ENCODE measurements at regions not wholly inside any gene's neighbourhood (a gene's known extent, or its start where the extent isn't known, plus 50 kb on each side); places are given as distances from the start of the nearest gene placed in this dataset.

DNA sequence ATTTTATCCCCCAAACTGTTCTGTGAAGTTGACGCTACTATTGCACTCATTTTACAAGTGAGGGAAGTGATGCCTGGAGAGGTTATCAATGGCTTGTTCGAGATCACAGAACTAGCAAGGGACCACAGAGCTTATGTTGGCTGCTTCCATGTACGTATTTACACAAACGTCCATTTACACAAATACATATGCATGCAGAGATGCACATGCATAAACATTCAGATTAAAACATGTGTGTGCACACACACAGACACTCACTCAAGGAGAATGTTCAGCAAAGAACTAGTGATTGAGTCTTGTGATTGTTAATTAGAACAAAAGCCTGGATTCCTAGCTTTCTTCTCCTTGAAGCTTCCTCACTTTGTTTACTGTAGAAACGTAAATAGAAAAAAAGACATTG lies 321.5 kb upstream of the CHD6 start:
- no peak for DNase-seq

DNA sequence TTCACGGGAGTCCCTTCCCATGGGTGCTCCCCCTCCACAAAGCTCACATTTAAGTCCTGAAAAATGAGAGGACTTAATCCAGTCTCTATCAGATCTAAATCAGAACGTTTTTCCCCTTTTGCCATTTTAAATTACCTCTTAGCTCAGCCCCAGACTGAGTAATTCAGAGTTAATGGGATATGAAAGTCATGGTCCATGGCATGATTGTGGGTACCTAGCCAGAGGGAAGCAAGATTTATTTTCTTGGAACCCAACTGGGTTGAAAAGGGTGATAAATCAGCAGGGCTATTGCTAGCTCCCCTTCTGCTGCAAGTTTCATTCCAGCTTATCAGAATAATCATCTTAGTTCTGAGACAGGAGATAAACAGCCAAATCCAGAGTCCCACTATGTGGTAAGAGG lies 320.2 kb upstream of the CHD6 start:
- DNase-seq = no peak

DNA sequence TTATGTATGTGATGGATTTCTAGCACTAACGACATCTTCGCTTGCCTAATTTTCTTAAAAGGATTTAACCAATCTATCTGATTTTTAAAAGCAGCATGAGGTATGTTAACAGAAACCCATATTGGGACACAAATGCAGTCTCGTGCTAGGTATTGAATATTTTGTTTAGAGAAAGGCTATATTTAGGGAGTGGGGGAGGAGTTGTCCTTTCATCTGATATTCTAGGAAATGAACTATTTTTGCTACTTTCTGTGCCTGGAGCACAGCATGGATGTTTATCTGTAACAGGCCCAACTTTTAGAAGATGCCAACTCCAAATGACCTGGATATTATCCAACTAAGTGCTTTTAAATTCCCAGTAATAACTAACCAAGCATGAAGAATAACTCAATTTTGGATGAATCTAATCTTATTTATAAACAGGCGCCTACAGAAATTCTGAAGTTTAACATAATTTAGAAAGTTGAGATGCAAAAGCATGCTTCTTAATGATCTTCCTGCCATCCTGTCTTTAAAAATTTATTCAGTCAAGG lies 317.1 kb upstream of the CHD6 start:
- no peak for DNase-seq

DNA sequence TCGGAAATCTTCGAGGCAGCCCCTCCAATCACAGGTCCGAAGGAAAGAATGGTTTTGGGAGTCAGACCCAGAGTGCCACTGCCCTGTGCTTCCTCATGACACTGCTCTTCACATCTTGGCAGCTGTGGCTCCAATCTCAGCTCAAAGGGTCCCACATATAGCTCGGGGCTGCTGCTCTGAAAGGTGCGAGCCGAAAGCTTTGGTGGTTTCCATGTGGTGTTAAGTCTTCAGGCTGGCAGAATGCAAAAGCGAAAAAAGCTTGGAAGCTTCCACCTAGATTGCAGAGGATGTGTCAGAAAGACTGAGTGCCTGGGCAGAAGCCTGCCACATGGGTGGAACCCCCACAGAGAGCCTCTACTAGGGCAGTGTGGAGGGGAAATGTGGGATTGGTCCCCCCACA lies 314.3 kb upstream of the CHD6 start:
- no peak for DNase-seq

DNA sequence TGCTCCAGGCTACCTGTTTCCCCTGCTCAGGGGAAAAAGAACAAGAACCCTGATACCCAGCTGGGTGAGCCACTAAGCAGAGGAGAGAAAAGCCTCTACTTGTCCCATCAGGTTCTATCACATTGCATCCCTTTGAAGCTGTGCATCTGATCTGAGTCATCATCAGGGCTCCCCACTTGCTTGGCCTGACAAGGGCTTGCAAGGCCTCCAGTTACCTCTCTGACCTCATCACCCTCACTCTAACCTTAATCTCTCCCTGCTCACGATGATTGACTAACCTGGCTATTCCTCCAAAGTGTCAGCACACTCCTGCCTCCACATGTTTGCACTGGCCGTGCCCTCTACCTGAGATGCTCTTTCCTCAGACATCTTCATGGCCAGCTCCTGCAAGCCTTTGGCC lies 309.5 kb upstream of the CHD6 start:
- no peak for DNase-seq

DNA sequence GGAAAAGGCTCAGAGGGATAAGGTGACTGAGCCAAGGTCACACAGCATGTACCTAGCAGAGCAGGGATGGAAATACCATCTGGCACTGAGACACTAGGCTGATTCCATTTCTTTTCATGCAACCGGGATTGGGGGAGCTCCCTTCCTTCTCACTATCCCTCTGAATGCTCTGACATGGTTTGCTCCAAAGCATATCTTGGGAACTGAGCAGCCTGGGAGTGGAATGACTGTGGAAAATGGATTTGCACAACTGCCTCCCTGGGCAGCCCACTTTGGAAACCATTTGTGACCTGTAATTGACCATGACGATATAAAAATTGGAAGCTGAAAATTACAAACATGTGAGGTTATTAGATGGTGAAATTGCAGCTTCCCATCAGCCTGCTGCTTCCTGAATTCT lies 309.0 kb upstream of the CHD6 start:
- no peak for DNase-seq

DNA sequence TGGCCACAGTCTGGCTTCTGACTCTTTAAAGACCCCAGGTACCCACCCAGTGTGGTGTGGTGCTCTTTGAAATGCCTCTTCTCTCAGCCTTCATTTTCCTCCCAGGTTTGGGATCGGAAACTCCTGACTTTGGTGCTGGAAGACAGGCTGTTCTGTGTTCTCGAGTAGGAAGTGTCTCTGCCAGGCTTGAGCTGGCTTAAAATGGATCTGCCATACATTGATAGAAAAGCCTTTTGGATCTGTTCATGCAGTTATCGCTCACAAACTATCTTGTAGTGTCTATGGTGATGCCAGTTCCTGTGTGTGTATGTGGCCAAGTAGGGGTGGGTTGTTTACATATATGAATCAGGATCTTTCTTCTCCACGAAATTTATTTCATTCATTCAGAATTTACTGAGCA lies 307.3 kb upstream of the CHD6 start:
- DNase-seq = no peak

DNA sequence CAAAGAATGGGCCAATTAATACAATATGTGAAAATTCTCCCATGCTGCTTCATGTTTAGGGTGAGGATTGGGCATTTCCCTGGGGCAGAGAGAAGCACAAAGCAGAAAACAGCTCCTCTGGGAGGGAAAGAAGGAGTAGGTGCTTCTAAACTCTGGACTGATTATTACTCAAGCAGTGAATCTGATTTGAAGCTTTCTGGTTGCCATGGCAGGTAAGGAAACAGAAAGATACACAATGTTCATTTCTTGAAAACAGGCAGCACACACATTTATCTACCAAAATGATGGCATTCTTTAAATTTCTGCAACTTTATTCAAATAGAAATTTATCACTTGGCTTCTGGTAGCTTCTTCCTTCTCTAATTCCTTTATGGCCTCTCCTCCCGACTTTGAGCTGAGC lies 305.4 kb upstream of the CHD6 start:
- no peak for DNase-seq

DNA sequence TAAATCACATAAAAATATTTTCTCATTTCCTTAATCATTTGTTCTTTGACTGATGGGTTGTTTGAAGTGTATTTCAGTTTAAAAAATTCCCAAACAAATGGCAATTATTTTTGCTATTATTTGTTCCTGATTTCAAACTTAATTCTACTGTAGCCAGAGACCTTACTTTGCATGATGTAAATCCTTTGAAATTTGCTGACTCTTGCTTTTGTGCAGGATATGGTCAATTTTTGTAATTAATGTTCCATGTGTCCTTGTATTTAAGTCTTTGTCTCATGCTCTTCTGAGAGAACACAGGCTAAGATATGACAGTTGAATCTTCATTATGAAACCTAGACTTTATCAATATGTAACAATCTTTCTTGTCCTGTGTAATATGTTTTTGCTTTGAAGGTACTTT lies 295.0 kb upstream of the CHD6 start:
- DNase-seq = no peak

DNA sequence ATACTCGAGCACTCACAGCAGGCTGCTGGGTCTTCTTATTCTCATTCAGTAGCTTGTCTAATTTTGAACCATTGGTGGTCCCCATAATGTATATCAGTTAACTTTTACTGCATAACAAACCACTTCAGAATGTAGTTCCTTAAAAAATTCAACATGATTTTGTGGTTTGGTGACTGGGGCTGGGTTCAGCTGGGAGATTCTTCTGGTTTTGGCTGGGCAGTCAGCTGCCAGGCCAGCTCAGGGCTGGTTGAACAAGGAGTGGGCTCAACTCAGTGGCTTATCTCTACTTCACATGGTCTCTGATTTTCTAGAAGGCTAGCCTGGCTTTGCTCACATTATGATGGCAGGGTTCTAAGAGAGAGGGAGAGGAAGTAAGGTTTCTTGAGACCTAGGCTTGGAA lies 292.4 kb upstream of the CHD6 start:
- no peak for DNase-seq

DNA sequence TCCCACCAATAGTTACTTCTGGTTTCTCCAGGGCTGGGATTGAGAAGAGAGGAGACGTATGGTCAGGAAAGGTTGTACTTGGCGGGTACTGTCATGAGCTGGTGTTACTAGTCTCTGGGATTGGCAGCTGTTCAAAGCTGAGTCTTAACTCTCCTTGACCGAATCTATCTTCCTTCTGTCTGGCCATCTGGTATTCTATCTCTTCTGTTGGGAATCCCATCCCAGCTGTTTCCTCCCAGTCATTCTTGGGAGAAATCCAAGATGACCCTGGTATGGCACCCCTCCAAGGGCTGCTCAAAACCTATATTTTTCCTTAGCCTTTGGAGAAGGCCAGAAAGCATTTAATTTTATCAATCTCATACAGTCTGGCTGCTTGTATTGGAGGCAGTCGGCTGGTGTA lies 287.0 kb upstream of the CHD6 start:
- no peak for DNase-seq

DNA sequence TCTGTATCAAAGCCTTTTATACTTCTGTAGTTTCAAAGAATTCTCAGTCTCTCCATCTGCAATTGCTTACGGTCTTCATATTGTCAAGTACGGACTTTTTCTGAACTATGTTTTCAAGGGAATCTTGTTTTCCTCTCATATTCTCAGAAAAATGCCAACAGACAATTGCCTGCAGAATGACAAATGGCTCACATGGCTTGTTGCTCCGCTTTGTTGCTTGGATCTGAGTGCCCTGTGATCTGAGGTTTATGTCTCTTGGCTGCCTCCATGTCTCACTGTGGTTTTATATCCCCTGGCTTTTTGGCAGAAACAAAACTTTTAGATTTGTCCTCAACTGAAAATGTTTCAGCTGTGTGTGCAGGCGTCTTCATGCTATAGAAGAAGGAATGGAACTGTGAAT lies 285.4 kb upstream of the CHD6 start:
- DNase-seq = no peak

DNA sequence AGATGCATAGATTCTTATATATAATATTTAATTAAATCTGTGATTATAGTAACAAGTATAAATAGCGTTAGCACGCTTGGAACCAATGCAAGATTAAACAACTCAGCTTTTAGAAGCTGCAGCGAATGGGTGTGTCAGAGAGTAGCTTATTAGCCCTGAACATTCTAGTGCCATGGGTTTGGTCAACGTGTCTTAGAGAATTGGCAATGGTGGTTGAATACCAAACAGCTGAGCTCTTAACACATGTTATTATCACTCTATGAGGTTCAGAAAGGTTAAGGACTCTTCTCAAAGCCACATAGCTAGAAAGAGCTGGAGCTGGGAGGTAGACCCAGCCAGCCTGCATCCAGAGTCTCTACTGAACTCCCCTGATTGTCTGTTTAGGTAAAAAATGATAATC lies 284.2 kb upstream of the CHD6 start:
- no peak for DNase-seq

DNA sequence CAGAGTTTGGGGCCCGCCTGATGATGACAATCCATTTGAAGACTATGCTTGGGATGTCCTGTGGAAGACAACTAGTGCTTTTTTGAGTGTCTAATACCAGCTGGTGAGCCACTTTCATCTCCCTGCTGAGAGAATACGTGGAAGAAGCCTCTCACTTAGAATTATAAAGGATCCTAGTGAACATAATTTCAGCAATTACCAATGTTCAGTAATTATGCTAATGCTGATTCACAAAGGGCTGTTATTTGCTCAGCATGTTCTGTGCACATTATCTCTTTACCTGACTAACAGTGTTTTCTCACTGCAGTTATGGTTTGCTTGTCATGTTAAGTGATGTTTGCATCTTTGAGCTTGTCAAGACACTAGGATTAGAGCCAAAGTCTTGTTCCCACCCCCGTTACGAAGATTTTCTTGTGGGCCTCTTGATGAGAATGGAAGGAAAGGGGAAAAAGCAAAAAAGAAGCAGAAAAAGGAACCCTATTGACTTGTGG lies 282.1 kb upstream of the CHD6 start:
- no peak for DNase-seq

DNA sequence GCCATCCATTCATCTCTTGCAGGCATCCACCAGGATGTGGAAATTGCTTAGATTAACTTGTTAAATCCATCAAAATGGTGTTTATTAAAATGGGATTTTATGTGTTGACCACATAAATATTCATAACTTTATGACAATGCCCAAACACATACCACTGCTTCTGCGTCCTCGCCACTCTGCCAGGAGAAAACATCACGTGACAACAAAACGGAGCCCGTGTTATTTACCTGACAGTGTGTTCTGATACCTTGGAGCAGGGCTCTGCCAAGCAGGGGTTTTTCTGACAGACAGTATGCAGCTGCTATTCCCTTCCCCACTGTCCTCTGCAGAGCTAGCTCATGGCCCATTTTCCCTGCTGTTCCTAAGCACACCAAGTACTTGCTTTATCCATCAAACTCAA lies 279.5 kb upstream of the CHD6 start:
- no peak for DNase-seq

DNA sequence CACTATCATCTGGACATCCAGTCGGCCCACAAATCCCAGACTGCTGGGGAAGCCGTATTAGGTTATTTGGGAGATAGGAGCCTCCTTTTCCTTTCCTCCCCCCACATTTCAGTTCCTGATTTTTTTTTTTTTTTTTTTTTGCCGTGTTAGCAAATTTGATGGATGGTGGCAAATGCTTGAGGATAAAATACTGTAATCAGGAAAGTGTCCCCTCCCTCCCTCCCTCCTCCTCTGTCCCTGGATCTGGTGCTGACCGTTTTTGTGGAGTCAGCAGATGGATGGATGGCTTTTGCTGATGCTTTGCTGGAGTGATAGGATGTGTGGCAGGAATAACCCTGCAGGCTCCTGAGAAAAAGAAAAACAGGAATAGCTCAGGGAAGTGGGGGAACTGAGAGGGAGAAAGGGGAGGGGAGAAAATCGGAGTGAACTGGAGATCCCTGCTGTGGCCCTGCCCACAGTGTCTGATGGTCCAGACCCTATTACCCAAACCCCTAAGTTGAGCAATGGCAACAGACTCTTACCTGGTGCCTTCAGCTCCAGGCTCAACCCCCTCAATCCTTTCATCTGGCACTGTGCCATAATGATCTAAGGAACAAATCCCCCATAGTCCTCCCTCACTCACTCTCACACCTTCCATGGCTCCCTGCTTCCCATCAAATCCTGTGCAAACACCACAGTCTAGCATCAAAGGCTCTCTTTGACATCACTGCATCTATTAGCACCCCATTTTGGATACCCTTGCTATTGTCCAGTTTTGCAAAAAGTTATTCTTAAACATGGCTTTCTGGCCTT lies 277.3 kb upstream of the CHD6 start:
- DNase-seq = no peak

DNA sequence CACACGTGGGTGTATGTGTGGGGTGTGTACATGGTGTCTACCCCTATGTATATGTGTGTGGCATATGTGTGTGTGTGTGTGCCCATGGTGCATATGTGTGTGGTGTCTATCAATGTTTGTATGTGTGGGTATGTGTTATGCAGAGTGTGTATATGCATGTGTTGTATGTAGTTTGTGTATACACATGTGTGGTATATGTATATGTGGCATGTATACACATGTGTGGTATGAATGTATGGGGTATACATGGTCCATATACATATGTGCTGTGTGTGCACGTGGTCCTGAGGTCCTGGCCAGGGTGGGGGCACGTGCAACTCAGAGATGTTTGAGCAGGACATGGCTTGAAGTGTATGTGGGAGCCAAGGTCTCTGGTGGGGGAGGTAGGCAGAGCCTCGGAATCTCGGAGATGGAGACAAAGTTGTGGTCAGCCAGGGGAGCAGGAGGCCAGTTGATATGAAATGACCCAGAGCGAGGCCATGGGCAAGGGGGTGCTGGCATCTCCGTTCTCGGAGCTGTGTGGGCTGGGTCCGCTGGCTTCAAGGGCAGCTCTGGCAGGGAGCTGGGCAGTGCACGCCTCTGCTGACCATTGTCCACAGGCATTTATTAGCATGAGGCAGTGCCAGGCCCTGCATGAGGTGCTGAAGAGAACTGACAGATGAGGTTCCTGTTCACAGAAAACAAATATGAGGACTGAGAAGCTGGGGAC lies 276.2 kb upstream of the CHD6 start:
- no peak for DNase-seq

DNA sequence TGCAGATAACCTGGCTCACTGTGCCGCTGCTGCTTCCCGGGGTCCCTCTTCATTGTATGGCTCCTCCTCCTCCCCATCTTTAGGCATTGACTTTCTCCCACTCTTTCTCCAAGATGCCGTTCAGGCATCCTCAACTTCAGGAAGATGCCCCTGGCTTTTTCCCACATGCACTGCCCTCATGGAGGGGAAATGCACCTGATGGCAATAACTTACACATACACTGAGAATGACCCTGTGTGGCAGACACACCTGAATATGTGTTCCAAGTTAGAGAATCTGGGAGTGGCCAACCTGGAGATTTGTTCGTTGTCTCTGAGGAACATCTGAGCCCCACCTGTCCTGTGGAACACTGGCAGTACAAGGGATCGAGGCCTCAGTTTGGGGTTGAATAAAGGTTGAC lies 273.9 kb upstream of the CHD6 start:
- DNase-seq = no peak

DNA sequence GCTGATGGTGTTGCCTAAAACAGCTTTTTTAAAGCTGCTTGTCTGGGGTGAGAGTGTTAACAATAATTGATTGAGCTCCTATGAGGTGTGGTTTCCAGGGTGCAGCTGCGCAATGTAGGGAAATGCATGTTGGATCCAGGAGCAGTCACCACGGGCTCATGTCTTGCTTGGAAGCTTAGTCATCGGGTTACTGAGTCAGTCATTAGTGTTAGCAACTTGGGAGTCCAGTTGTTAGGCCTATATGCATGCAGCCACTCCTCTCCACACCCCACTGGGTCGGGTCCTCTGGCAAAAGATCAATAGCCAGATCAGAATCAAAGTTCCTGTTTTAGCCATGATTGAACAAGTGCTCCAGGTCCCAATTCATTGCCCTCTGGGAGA lies 271.7 kb upstream of the CHD6 start:
- DNase-seq = no peak

DNA sequence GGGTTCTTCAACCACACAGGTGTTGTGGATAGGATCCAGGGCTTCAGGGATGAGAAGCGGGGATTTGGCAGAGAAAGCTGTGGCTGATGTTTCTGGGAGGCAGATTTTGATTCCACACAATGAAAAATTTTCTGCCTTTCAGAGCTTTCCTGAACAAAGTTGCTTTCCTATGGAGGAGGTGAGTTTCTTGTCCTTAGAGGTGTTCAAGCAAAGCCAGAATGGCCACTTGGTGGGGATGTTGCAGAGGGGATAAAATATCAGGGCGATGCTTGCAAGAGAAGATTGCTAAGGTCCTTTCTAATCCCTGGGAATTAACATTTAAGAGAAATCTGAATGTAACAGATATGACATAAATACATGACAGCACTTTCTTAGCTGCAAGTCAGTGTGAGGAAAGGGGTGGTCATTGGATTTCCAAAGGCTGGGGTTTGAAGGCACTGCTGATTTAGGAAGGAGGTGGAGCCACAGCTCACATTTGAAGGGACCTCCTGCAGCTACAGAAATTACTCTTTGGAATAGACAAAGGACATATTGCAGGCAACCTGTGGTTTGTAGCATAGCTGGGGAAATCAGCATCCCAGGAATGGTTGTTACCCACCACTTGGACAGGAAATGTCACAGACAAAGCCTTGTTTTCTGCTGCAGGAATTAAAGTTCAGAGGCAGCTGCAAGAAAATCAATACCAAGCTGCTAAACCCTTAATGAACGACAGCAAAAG lies 271.1 kb upstream of the CHD6 start:
- DNase-seq = no peak

DNA sequence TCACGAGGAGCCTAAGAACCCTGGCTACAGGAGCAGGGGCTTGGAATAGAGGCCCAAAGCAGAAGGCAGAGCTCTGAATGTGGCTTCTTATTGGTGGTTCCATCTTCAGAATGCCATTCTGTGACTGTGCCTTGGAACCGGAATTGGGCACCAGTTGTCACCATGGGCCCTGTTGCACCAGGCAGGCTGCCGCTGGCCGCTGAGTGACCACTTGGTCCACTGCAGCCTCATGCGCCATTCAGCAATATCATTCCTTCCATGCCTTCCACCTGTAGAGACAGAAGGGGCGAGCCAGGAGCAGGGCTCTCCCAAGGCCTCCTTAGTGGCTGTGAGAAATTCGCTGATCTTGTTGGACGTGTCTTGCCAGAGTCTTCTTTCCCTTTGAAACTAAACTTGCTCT lies 270.3 kb upstream of the CHD6 start:
- DNase-seq = no peak

DNA sequence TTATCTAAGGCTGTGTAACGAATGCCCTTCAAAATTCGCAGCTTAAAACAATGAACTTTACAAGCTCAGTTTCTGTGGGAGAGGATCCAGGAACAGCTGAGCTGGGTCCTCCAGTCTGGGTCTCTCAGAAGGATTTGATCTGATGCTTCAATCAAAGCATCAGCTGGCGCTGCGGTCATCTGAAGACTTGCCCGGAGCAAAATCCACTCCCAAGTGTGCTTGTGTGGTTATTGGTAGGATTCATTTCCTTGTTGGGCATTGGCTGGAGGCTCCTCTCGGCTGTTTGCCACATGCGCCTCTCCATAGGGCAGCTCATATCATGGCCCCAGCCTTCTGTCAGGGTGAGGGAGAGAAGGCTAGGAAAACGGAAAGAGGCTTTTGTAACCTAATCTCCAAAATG lies 269.3 kb upstream of the CHD6 start:
- DNase-seq = no peak

DNA sequence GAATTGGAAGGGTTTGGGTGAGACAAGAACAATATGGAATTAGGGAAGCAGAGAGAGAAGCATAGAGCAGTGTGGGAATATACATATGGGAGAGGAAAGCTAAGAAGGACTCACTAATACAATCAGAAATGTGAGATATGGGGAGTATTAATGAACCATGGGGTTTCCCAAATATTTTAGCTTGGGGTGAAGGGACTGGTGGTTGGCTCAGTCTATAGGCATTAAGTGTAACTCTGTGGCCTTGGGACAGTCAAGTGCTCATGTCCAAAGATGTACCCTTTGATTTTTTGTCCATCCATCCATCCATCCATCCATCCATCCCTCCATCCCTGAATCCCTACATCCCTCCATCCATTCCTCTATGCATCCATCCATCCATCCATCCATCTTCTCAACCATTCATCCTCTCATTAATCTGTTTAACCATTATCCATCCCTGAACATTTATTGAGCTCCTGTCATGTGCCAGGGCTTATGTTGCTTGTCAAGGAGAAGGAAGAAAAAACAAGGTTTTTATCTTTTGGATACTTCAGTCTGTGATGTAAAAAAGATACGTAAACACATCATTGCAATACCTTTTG lies 263.4 kb upstream of the CHD6 start:
- DNase-seq = no peak

DNA sequence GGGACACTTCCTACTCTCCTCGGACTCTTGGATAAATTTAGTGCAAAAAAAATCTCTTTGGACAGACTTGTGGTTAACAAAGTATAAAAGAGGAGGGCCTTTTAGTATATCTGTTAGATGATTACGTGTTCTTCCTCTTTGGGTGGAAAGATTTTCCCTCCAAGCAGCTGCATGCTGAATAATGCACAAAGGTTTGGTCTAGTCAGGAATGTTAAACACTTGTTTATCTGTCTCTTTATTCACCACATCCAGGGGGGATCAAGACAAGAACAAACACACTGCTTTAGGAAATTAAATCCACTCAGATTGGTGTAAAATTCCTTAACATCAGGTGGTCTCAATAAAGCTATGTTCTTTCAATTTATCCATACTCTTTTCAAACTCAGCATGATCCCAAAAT lies 260.9 kb upstream of the CHD6 start:
- DNase-seq = no peak
